ENCODE measurements at regions not wholly inside any gene's neighbourhood (a gene's known extent, or its start where the extent isn't known, plus 50 kb on each side); places are given as distances from the start of the nearest gene placed in this dataset.

GRCh38 chr22:44557064-44557748 lies 59.2 kb upstream of the RTL6 start:
- DNase-seq (ENCODE audit: low spot score) = no peak
- peaks cover 3% of the 10 kb centered on the region for H3K9me3 Mint-ChIP-seq
- H3K4me1 ChIP-seq = no peaks in the 10 kb centered on the region
- H3K4me1 Mint-ChIP-seq = peaks cover 2% of the 10 kb centered on the region
- H3K9me3 ChIP-seq (ENCODE audit: low read depth) = no peaks in the 10 kb centered on the region
- no peak overlapping the region for H3K27ac Mint-ChIP-seq
- no peak overlapping the region for H3K4me3 Mint-ChIP-seq
- no peak overlapping the region for H3K4me3 ChIP-seq
- no peak overlapping the region for H3K4me2 ChIP-seq
- H3K36me3 ChIP-seq = no peaks in the 10 kb centered on the region
- TF ChIP-seq CTCF (IDR thresholded peaks at IDR 0.05) = no peak
- no peak for TF ChIP-seq EZH2phosphoT487 (IDR thresholded peaks at IDR 0.05)
- TF ChIP-seq EZH2 (IDR thresholded peaks at IDR 0.05) = no peak
- H3K27me3 ChIP-seq = peaks cover 3% of the 10 kb centered on the region
- H4K20me1 ChIP-seq (ENCODE audit: low read depth) = no peaks in the 10 kb centered on the region
- no peaks in the 10 kb centered on the region for H3K36me3 Mint-ChIP-seq
- H3K79me2 ChIP-seq (ENCODE audit: low read depth) = no peaks in the 10 kb centered on the region
- no peak overlapping the region for H3K9ac ChIP-seq
- H2AFZ ChIP-seq (replicated peaks) = no peak overlapping the region
- no peaks in the 10 kb centered on the region for H3F3A ChIP-seq (ENCODE audit: low read depth)
- peaks cover 6% of the 10 kb centered on the region for H3K27me3 Mint-ChIP-seq (ENCODE audit: insufficient read depth, low read depth)
- H3K27ac ChIP-seq = no peak overlapping the region

- Histone ChIP-seq H3F3A (ENCODE audit: low read depth) (no peaks in the 10 kb centered on the region), H3K4me3 (no peak overlapping the region), H2AFZ (replicated peaks) (no peak overlapping the region), H3K27ac (no peak overlapping the region), H3K36me3 (no peaks in the 10 kb centered on the region), H3K9ac (no peak overlapping the region), H3K4me2 (no peak overlapping the region), H4K20me1 (ENCODE audit: low read depth) (no peaks in the 10 kb centered on the region), H3K4me1 (no peaks in the 10 kb centered on the region), H3K27me3 (peaks cover 3% of the 10 kb centered on the region), H3K79me2 (ENCODE audit: low read depth) (no peaks in the 10 kb centered on the region), H3K9me3 (ENCODE audit: low read depth) (no peaks in the 10 kb centered on the region)
- Mint-ChIP-seq H3K4me1 (peaks cover 7% of the 10 kb centered on the region), H3K36me3 (no peaks in the 10 kb centered on the region), H3K4me3 (no peak overlapping the region), H3K9me3 (peaks cover 3% of the 10 kb centered on the region), H3K27ac (no peak overlapping the region), H3K27me3 (ENCODE audit: insufficient read depth, low read depth) (peaks cover 2% of the 10 kb centered on the region)
- no peak for DNase-seq (ENCODE audit: low spot score)
- TF ChIP-seq CTCF (IDR thresholded peaks at IDR 0.05) = no peak
These were observed 57.6 kb upstream of the RTL6 start for GRCh38 chr22:44555597-44555996.

- TF ChIP-seq CTCF (IDR thresholded peaks at IDR 0.05) = no peak
- TF ChIP-seq EZH2 (IDR thresholded peaks at IDR 0.05) = no peak
- no peak for TF ChIP-seq EZH2phosphoT487 (IDR thresholded peaks at IDR 0.05)
- H3K4me3 Mint-ChIP-seq = no peak overlapping the region
These were observed 57.0 kb upstream of the RTL6 start for GRCh38 chr22:44555046-44555445.

More at GRCh38 chr22:44555046-44555445, 57.0 kb upstream of the RTL6 start:
- no peak overlapping the region for H3K27ac Mint-ChIP-seq
- H3F3A ChIP-seq (ENCODE audit: low read depth) = no peaks in the 10 kb centered on the region
- H3K36me3 Mint-ChIP-seq = no peaks in the 10 kb centered on the region
- peaks cover 4% of the 10 kb centered on the region for H3K27me3 Mint-ChIP-seq (ENCODE audit: insufficient read depth, low read depth)
- peaks cover 3% of the 10 kb centered on the region for H3K9me3 Mint-ChIP-seq
- H3K4me3 ChIP-seq = no peak overlapping the region
- H3K36me3 ChIP-seq = no peaks in the 10 kb centered on the region
- H2AFZ ChIP-seq (replicated peaks) = no peak overlapping the region
- H3K9ac ChIP-seq = no peak overlapping the region
- H3K4me1 ChIP-seq = no peaks in the 10 kb centered on the region
- no peaks in the 10 kb centered on the region for H3K9me3 ChIP-seq (ENCODE audit: low read depth)
- H3K4me2 ChIP-seq = no peak overlapping the region
- H4K20me1 ChIP-seq (ENCODE audit: low read depth) = no peaks in the 10 kb centered on the region
- DNase-seq (ENCODE audit: low spot score) = no peak
- no peaks in the 10 kb centered on the region for H3K79me2 ChIP-seq (ENCODE audit: low read depth)
- H3K27me3 ChIP-seq = peaks cover 3% of the 10 kb centered on the region
- H3K27ac ChIP-seq = no peak overlapping the region
- H3K4me1 Mint-ChIP-seq = peaks cover 9% of the 10 kb centered on the region
